Keratinocyte (primary cell): ENCODE measurements at regions not wholly inside any gene's neighbourhood (a gene's known extent, or its start where the extent isn't known, plus 50 kb on each side); places are given as distances from the start of the nearest gene placed in this dataset.

Experiments
- DNase-seq: peaks from one replicate; pipeline ENCODE4 v3.0.0-alpha.2; 2011; ENCODE audit warnings: low read depth, missing footprints, low spot score
- FAIRE-seq: peaks from 2 replicates; lab custom pipeline; 2011; peaks lifted over from hg19 to GRCh38; lab: Jason Lieb, UNC
- H2AFZ ChIP-seq: 2 replicates; pipeline ENCODE4 v1.6.0; 2012; ENCODE audit warnings: low read length, control low read depth, inconsistent platforms; ENCODE audit not compliant: control insufficient read depth
- H3K27ac ChIP-seq: 2 replicates; pipeline ENCODE4 v1.5.1; 2011; ENCODE audit warnings: low read length; ENCODE audit not compliant: control insufficient read depth, insufficient read depth
- H3K27me3 ChIP-seq: 3 replicates; pipeline ENCODE4 v1.6.0; 2011; ENCODE audit warnings: low read length; ENCODE audit not compliant: control insufficient read depth, insufficient read depth; ENCODE audit errors: extremely low read depth
- H3K36me3 ChIP-seq, 2 experiments: 2 replicates in 1 of 2; 3 replicates in 1 of 2; pipeline ENCODE4 v1.5.1; 2011; ENCODE audit warnings: low read length in 2 of 2, mild to moderate bottlenecking in 1 of 2; ENCODE audit not compliant: control insufficient read depth in 2 of 2, insufficient read depth in 2 of 2; ENCODE audit errors: extremely low read depth in 1 of 2
- H3K4me1 ChIP-seq: 3 replicates; pipeline ENCODE4 v1.5.1; 2011; ENCODE audit warnings: low read length; ENCODE audit not compliant: control insufficient read depth, insufficient read depth; ENCODE audit errors: extremely low read depth
- H3K4me2 ChIP-seq: 3 replicates; pipeline ENCODE4 v1.6.0; 2011; ENCODE audit warnings: low read depth, low read length; ENCODE audit not compliant: control insufficient read depth, insufficient read depth; ENCODE audit errors: extremely low read depth
- H3K4me3 ChIP-seq, 3 experiments: fragments of 200-600 bp in 1 of 3; sonication (generic) in 1 of 3; 2 replicates in 2 of 3; 3 replicates in 1 of 3; pipeline ENCODE4 v1.5.1; 2011 to 2016; ENCODE audit warnings: low read length in 3 of 3, mild to moderate bottlenecking in 3 of 3, control low read depth in 2 of 3, inconsistent platforms in 1 of 3, low read depth in 1 of 3, mixed read lengths in 1 of 3, mixed run types in 1 of 3, moderate library complexity in 1 of 3; ENCODE audit not compliant: control insufficient read depth in 2 of 3, insufficient read depth in 2 of 3; ENCODE audit errors: extremely low read depth in 1 of 3
- H3K79me2 ChIP-seq: 2 replicates; pipeline ENCODE4 v1.6.0; 2012; ENCODE audit warnings: low read length; ENCODE audit not compliant: control insufficient read depth, insufficient read depth
- H3K9ac ChIP-seq: 3 replicates; pipeline ENCODE4 v1.6.0; 2011; ENCODE audit warnings: low read length; ENCODE audit not compliant: control insufficient read depth, insufficient read depth; ENCODE audit errors: extremely low read depth
- H3K9me1 ChIP-seq: 3 replicates; pipeline ENCODE4 v1.6.0; 2011; ENCODE audit warnings: low read length; ENCODE audit not compliant: control insufficient read depth, insufficient read depth; ENCODE audit errors: extremely low read depth
- H3K9me3 ChIP-seq: 2 replicates; pipeline ENCODE4 v1.5.1; 2012; ENCODE audit warnings: low read depth, low read length; ENCODE audit not compliant: control insufficient read depth
- H4K20me1 ChIP-seq: 3 replicates; pipeline ENCODE4 v1.6.0; 2011; ENCODE audit warnings: low read length; ENCODE audit not compliant: control insufficient read depth, insufficient read depth; ENCODE audit errors: extremely low read depth
- EZH2 ChIP-seq: IDR thresholded peaks from one replicate; pipeline ENCODE4 v1.6.1; 2012; ENCODE audit warnings: inconsistent platforms, mild to moderate bottlenecking, low read length, moderate library complexity
- dilution Hi-C: fragments of 300-500 bp; cut with MboI; formaldehyde crosslinking; loops from one replicate; pipeline ENCODE4 v1.7.0; 2020; ENCODE audit warnings: low sequenced_read_pairs; ENCODE audit not compliant: extremely low pct_ligation_motif_present
- TF ChIP-seq, protein P1 (sequence below), 3 experiments: IDR thresholded peaks in 1 of 3; conservative IDR thresholded peaks in 1 of 3; optimal IDR thresholded peaks in 1 of 3; 2 replicates in 2 of 3; 3 replicates in 1 of 3; pipeline versions ENCODE3 to v1.5.1; 2011; ENCODE audit warnings: low read length in 3 of 3, mild to moderate bottlenecking in 3 of 3, moderate library complexity in 2 of 3, control low read depth in 1 of 3, inconsistent platforms in 1 of 3; ENCODE audit not compliant: insufficient read depth in 2 of 3; ENCODE audit errors: extremely low read depth in 1 of 3

DNA sequence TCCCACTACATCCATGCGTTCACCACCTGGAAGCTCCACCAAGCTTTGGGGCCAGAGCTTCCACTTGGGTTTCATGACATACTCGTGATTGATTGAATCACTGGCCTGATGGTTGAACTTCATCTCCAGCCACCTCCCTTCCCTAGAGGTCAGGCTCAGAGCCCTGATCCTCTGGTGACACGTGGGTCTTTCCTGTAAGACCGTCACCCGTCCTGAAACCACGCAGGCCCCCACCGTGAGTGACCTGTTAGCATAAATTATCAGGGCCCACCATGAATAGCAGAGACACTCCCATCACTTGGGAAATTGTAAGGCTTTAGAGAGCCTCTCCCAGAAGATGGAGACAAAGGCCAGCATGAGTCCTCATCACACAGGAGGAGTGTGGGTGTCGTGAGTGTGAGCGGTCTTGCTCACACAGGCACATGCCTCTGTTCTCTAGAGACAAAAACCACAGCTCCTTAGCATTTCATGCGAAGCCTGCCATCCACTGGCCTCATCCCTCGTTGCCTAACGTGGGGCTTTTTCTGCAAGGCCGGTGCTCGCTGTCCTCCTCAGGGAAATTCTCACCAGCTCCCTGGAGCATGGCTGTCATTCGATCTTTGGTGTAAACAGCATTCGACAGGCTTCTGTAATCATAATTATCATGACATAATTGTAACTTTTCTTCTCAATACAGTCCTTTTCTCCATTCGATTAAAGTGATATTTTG, 65.1 kb upstream of the DUSP22 start:
- H3K36me3 ChIP-seq, result no peaks in the 10 kb centered on the region
- TF ChIP-seq, protein P1, sequence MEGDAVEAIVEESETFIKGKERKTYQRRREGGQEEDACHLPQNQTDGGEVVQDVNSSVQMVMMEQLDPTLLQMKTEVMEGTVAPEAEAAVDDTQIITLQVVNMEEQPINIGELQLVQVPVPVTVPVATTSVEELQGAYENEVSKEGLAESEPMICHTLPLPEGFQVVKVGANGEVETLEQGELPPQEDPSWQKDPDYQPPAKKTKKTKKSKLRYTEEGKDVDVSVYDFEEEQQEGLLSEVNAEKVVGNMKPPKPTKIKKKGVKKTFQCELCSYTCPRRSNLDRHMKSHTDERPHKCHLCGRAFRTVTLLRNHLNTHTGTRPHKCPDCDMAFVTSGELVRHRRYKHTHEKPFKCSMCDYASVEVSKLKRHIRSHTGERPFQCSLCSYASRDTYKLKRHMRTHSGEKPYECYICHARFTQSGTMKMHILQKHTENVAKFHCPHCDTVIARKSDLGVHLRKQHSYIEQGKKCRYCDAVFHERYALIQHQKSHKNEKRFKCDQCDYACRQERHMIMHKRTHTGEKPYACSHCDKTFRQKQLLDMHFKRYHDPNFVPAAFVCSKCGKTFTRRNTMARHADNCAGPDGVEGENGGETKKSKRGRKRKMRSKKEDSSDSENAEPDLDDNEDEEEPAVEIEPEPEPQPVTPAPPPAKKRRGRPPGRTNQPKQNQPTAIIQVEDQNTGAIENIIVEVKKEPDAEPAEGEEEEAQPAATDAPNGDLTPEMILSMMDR (optimal IDR thresholded peaks at IDR 0.05 in 1 of 3, IDR thresholded peaks at IDR 0.05 in 1 of 3, conservative IDR thresholded peaks at IDR 0.05 in 1 of 3; ENCODE audit: extremely low read depth in 1 of 3, insufficient read depth in 2 of 3, low read length in 3 of 3), result no peak
- TF ChIP-seq EZH2, result no peak
- dilution Hi-C loops, result no loop called here

DNA sequence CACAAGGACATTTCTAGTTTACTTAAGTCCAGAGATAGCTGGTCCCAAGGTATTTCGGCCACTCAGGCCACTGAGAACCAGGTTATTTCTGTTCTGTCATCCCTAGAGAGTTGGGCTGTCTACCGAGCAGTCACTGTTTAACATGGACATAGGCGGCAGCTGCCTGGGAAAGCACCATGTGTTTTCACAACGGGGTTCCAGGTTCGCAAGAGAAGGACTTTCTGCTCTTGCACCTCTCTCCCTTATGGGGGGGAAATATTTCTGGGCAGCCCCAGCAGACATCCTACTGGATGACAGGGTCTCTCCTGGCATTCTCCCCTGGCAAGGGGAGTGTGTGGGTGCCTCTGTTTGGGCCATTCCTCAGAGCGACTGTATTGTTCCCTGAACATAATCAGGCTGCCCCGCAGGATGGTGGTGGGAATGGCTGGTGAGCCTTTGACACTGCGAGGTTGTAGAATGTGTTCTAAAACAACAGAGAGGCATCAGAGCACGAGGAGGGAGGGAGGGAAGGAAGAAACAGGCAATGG, 64.4 kb upstream of the DUSP22 start:
- H3K9me3 ChIP-seq, result peaks cover 12% of the 10 kb centered on the region
- H3K9me1 ChIP-seq, result no peaks in the 10 kb centered on the region
- no peak overlapping the region for H2AFZ ChIP-seq
- TF ChIP-seq, protein P1 (optimal IDR thresholded peaks at IDR 0.05 in 1 of 3, IDR thresholded peaks at IDR 0.05 in 1 of 3, conservative IDR thresholded peaks at IDR 0.05 in 1 of 3; ENCODE audit: extremely low read depth in 1 of 3, insufficient read depth in 2 of 3, low read length in 3 of 3), result no peak
- no peak for TF ChIP-seq EZH2
- DNase-seq, result no peak
- no peaks in the 10 kb centered on the region for H3K36me3 ChIP-seq
- H3K27me3 ChIP-seq, result no peaks in the 10 kb centered on the region
- no peak overlapping the region for H3K9ac ChIP-seq
- H3K27ac ChIP-seq, result no peak overlapping the region
- no peaks in the 10 kb centered on the region for H3K79me2 ChIP-seq
- peaks cover 31% of the 10 kb centered on the region for H3K4me1 ChIP-seq
- no peak overlapping the region for H3K4me2 ChIP-seq
- H3K4me3 ChIP-seq, result no peak overlapping the region
- dilution Hi-C loops, result no loop called here
- no peaks in the 10 kb centered on the region for H4K20me1 ChIP-seq
- FAIRE-seq, result no peak

More for the DNA sequence above, 65.1 kb upstream of the DUSP22 start:
- Histone ChIP-seq H3K4me3 (no peak overlapping the region), H3K9me1 (no peaks in the 10 kb centered on the region), H3K4me1 (peaks cover 34% of the 10 kb centered on the region), H3K27ac (no peak overlapping the region), H2AFZ (no peak overlapping the region), H3K9ac (no peak overlapping the region), H3K9me3 (peaks cover 12% of the 10 kb centered on the region), H4K20me1 (no peaks in the 10 kb centered on the region), H3K27me3 (no peaks in the 10 kb centered on the region), H3K4me2 (no peak overlapping the region), H3K79me2 (no peaks in the 10 kb centered on the region)
- DNase-seq (no peak), FAIRE-seq (no peak)
